Right lobe of liver (tissue), 6 donors: ENCODE measurements at regions not wholly inside any gene's neighbourhood (a gene's known extent, or its start where the extent isn't known, plus 50 kb on each side); places are given as distances from the start of the nearest gene placed in this dataset.

Source experiments
- ATAC-seq, 4 donors: fragments of 200-7000 bp; cut with Tn5 transposase; one replicate each; pipeline ENCODE4 v1.9.1; 2020; ENCODE audit warnings: mild to moderate bottlenecking in 4 of 4, moderate library complexity in 4 of 4
- DNase-seq, 3 donors: peaks; one replicate each; pipeline ENCODE4 v3.0.0-alpha.2; 2020
- H3K27ac ChIP-seq, 3 donors: fragments of 200-600 bp; one replicate each; pipeline ENCODE4 v1.8.0; 2022
- H3K27me3 ChIP-seq, 2 donors: fragments of 200-600 bp; one replicate each; pipeline ENCODE4 v1.8.0; 2022
- H3K36me3 ChIP-seq, 4 donors: fragments of 200-600 bp; sonication (generic) in 1 of 4; one replicate each; pipeline versions ENCODE4 v1.5.1 to v1.8.0; 2017 to 2022; ENCODE audit warnings: control low read depth in 1 of 4
- H3K4me1 ChIP-seq, 4 donors: fragments of 200-600 bp; sonication (generic) in 1 of 4; one replicate each; pipeline versions ENCODE4 v1.5.1 to v1.8.0; 2017 to 2022; ENCODE audit warnings: control low read depth in 1 of 4
- H3K4me3 ChIP-seq, 3 donors: fragments of 200-600 bp; one replicate each; pipeline ENCODE4 v1.8.0; 2022
- H3K9me3 ChIP-seq, 4 donors: fragments of 200-600 bp; sonication (generic) in 1 of 4; one replicate each; pipeline versions ENCODE4 v1.5.1 to v1.8.0; 2017 to 2022; ENCODE audit warnings: control low read depth in 1 of 4
- CTCF ChIP-seq, 4 donors: fragments of 200-600 bp in 3 of 4; fragments of 450-650 bp in 1 of 4; IDR thresholded peaks; one replicate each; pipeline versions ENCODE4 v1.5.1 to v1.8.0; 2016 to 2022; ENCODE audit warnings: antibody characterized with exemption in 4 of 4, mild to moderate bottlenecking in 2 of 4
- POLR2A ChIP-seq: fragments of 450-650 bp; IDR thresholded peaks from one replicate; pipeline ENCODE4 v1.6.1; 2017; ENCODE audit warnings: antibody characterized with exemption, mild to moderate bottlenecking
- WGBS: methylation state at CpG from one replicate; pipeline ENCODE4 v1.1.6; 2018; ENCODE audit warnings: low coverage, low lambda C conversion rate; ENCODE audit not compliant: insufficient coverage; ENCODE audit errors: missing lambda C conversion rate; 5-methylcytosine and 5-hydroxymethylcytosine counted together
- intact Hi-C, 2 donors: fragments of 100-400 bp; cut with DNase I; formaldehyde crosslinking; loops; one replicate each; pipeline versions ENCODE4 v1.11.2 to v1.14.1; 2022
- donor health status: DM: no; HTN: yes; CAD: no.
- donor health status: DM: no; HTN: no; CAD: no.
- donor health status: DM: no; HTN: no; CAD: no.
- donor health status: DM: no; HTN: yes; CAD: no.
- donor health status: DM: no; HTN: yes; CAD: no.

- 39% methylated on average over 9 of the region's 10 CpGs for WGBS
- no peak for TF ChIP-seq CTCF (IDR thresholded peaks at IDR 0.05)
- TF ChIP-seq POLR2A = no peak
- DNase-seq (no peak), ATAC-seq (no peak)
- Histone ChIP-seq H3K9me3 (no peaks in the 10 kb centered on the region), H3K4me1 (no peaks in the 10 kb centered on the region), H3K36me3 (no peaks in the 10 kb centered on the region), H3K27ac (no peak overlapping the region), H3K4me3 (no peak overlapping the region), H3K27me3 (no peaks in the 10 kb centered on the region)
- intact Hi-C loops = no loop called here
Measured at GRCh38 chr2:221716426-221717303, 144.6 kb upstream of the EPHA4 start.

- Histone ChIP-seq H3K4me1 (no peaks in the 10 kb centered on the region), H3K36me3 (no peaks in the 10 kb centered on the region), H3K27me3 (no peaks in the 10 kb centered on the region), H3K27ac (no peak overlapping the region), H3K9me3 (no peaks in the 10 kb centered on the region), H3K4me3 (no peak overlapping the region)
- WGBS = 38% methylated on average over 6 of the region's 6 CpGs
- intact Hi-C loops = no loop called here
- no peak for ATAC-seq
- no peak for TF ChIP-seq POLR2A
- TF ChIP-seq CTCF (IDR thresholded peaks at IDR 0.05) = no peak
- DNase-seq = no peak
Measured at GRCh38 chr2:221715523-221716247, 143.6 kb upstream of the EPHA4 start.

- ATAC-seq (no peak), DNase-seq (no peak)
- Histone ChIP-seq H3K36me3 (no peaks in the 10 kb centered on the region), H3K27ac (no peak overlapping the region), H3K27me3 (no peaks in the 10 kb centered on the region), H3K9me3 (no peaks in the 10 kb centered on the region), H3K4me1 (no peaks in the 10 kb centered on the region), H3K4me3 (no peak overlapping the region)
- TF ChIP-seq POLR2A (no peak), CTCF (IDR thresholded peaks at IDR 0.05) (no peak)
- 45% methylated on average over 3 of the region's 3 CpGs for WGBS
- intact Hi-C loops = no loop called here
Measured at GRCh38 chr2:221710744-221711143, 138.6 kb upstream of the EPHA4 start.

- no peak for ATAC-seq
- H3K36me3 ChIP-seq = no peaks in the 10 kb centered on the region
- H3K27me3 ChIP-seq = no peaks in the 10 kb centered on the region
- TF ChIP-seq CTCF (IDR thresholded peaks at IDR 0.05) (no peak), POLR2A (no peak)
- DNase-seq = no peak
- intact Hi-C loops = no loop called here
- H3K4me3 ChIP-seq = no peak overlapping the region
- WGBS = 42% methylated on average over 1 of the region's 1 CpG
- no peaks in the 10 kb centered on the region for H3K4me1 ChIP-seq
- no peaks in the 10 kb centered on the region for H3K9me3 ChIP-seq
- H3K27ac ChIP-seq = no peak overlapping the region
Measured at GRCh38 chr2:221708902-221709301, 136.8 kb upstream of the EPHA4 start.
